ENCODE measurements at regions not wholly inside any gene's neighbourhood (a gene's known extent, or its start where the extent isn't known, plus 50 kb on each side); places are given as distances from the start of the nearest gene placed in this dataset.

DNA sequence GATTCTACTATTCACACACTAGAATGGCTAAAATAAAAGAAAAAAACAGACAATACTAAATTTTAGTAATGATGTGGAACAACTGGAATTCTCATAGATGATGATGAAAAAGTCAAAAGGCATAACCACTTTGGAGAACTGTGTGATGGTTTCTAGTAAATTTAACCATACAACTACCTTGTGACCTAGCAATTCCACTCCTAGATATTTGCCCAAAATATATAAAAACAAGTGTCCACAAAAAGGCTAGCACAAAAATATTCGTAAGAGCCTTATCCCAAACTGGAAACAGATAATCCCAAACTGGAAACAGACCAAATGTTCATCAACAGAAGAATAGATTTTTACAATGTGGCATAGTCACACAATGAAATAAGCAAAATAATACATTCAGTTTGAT is 67.9 kb upstream of the PGBD5 start:
- no peak for TF ChIP-seq CTCF (IDR thresholded peaks at IDR 0.05 in 8 of 11, conservative IDR thresholded peaks at IDR 0.05 in 3 of 11)
- TF ChIP-seq POLR2A (IDR thresholded peaks at IDR 0.05) = no peak
- no peak for TF ChIP-seq POLR2AphosphoS5 (IDR thresholded peaks at IDR 0.05)

Measured in spleen (tissue), 7 donors.